HG03457 (cell line): ENCODE measurements at regions not wholly inside any gene's neighbourhood (a gene's known extent, or its start where the extent isn't known, plus 50 kb on each side); places are given as distances from the start of the nearest gene placed in this dataset.
"Not testable (repeated sequence)": the region's sequence is repeated elsewhere in the genome, so short reads cannot be mapped to it uniquely, and the experiment has no call there.

Experiments
- ATAC-seq: cut with Tn5 transposase; IDR thresholded peaks from one replicate; pipeline ENCODE4 v1.9.1; 2021; ENCODE audit warnings: moderate number of reproducible peaks; ENCODE audit not compliant: unreplicated experiment

GRCh38 chr11:79512706-79513469, 72.1 kb upstream of the TENM4 start:
- no peak for ATAC-seq

DNA sequence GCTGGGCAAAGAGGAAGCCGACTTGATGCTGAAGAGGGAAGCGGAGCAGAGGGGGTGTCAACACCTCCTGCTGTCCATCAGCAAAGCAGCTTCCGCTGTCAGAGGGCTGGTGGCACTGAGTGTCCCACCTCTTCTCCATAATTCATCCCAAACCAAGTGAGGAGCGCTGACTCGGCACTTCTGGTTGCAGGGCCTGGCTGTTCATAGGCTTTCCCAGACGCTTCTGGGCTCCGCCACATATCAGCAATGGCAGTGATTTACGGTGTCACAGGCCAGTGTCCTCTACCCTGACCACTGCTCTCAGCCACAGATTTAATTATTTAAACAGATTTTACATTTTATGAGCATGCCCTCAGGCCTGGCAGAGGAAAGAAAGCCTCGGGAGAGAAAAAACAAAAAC, 70.1 kb upstream of the TENM4 start:
- no peak for ATAC-seq

GRCh38 chr11:79508461-79508860, 67.6 kb upstream of the TENM4 start:
- ATAC-seq = no peak

DNA sequence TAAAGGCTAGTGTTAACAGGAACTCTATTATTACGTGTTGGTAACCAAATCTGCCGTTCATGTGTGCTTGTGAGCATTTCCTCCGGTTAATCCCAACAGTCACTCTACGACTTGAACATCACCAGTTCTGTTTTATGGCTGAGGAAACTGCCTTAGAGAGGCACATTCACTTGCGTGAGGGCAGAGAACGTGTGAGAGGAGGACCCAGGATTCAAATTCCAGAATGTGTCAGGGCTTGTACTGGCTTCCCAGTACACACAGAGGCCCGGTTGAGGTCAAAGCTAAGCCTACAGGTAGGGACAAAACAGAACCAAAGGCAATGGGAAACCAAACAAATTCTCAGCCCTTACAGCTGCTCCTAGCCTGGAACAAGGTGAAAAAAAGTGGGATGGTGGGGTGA, 66.9 kb upstream of the TENM4 start:
- no peak for ATAC-seq

GRCh38 chr11:79506734-79507344, 66.0 kb upstream of the TENM4 start:
- no peak for ATAC-seq

DNA sequence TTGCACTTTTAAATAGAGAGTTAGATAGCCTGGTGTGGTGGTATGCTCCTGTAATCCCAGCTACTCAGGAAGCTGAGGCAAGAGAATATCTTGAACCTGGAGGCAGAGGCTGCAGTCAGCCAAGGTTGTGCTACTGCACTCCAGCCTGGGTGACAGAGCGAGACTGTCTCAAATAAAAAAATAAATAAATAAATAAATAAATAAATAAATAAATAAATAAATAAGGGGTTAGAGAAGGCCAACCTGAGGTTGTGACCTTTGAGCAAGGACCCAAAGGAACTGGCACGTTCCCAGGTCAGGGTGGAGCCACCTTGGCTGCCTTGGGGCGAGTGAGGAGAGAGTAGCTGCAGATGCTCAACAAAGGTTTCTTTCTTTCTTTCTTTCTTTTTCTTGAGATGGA, 65.3 kb upstream of the TENM4 start:
- no peak for ATAC-seq

DNA sequence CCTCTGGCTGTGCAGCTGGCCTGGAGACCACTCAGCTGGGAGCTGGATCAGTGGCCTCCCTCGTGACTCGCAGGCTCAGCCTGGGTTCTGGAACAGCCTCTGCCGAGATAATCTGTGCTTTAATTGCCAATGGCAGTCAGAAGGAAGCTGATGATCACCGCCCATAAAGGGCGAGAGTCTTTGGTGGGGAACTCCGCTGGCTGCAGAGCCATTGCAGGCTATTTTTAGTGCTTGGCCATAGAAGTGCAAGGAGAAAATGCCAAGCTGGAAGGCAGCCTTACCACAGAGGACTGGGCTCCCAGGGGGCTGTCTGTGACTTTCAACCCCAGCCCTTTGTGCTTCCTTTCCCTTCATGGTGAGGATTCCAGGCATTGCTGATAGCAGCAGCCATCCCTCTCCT, 62.2 kb upstream of the TENM4 start:
- no peak for ATAC-seq

DNA sequence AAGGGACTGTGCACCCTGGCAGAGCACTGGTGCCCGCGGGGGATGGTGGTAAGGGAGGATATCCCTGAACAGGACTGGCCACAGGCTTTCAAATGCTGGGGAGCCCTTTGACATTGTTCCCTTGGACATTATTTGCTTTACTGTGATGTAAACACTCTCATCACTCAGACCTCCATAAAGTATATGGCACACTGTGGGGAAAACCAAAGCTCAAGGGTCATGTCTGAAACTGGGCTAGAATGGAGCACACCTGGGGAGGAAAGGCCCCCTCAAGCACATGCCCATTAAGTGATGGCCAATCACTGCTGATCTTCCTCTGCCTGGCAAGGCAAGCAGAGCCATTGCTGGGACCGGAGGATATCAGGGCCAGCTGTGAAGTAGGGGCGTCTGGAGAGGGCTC, 60.9 kb upstream of the TENM4 start:
- ATAC-seq = no peak

DNA sequence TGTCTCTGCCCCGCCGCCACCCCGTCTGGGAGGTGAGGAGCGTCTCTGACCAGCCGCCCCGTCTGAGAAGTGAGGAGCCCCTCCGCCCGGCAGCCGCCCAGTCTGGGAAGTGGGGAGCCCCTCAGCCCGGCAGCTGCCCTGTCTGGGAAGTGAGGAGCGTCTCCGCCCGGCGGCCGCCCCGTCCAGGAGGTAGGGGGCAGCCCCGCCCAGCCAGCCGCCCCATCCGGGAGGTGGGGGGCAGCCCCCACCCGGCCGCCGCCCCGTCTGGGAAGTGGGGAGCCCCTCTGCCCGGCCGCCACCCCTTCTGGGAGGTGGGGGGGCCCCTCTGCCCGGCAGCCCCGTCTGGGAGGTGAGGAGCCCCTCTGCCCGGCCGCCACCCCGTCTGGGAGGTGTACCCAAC, 59.1 kb upstream of the TENM4 start:
- ATAC-seq = not testable (repeated sequence)

DNA sequence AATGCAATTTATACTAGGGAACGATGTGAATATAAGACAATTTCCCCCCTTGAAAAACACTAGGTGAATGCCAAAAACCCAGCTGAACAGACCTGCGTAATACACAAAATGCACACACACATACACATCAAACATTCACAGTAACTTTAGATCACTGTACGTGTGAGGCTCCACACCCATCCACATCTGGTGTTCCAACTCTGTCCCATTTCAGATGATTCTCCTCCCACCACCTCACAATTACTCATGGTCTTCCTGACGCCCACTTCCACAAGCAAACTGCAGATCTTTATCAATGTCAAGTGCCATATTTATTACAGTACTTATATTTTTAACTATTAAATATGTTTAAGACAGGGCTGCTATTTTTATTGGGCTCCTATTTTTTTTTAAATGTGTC, 57.8 kb upstream of the TENM4 start:
- no peak for ATAC-seq

DNA sequence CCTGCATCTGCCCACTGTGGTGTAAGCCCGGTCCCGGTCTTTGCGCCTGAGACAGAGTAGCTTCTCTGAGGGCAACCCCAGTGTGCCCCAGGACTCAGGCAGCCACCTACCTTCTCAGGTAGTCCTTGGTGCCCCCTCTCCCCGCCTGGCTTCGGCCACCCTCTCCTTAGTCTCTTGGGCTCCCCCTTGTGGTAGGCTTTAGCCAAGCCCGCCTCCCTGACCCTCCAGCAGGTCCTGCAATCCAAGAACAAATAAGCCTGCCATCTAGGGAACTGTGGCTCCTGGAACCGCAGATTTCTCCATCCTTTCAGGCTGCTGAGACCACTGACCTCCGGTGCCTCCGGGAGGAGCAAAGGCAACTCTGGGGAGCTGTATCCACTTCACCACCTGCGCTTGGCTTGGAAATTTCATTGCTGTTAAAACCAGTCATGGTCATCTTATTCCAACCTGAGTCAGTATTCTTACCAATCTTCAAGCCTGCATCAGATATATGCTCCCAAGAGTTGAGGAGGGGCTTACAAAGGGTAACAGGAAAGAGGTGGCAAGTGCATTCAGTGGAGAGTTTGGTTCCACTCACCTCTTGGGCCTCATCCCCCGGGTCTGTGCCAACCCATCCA, 52.8 kb upstream of the TENM4 start:
- no peak for ATAC-seq

DNA sequence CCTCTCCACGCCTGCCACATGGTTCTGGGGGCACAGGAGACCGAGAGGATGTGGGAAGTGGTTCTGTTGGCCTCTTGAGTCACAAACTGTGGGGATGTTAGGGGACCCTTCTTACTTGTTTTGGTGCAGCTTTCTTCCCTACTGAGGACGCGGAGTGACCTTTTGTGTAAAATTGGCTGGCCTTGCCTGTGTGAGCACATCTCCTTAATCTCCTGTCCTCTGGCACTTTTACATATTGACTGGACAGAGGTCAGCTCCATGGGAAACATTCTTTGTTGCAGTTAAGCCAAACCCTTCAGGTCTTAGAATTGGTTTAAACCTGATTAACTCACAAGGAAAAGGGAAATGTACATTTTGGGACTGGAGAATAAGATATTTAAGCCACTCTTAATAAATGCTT, 51.2 kb upstream of the TENM4 start:
- ATAC-seq = no peak
